ENCODE measurements at regions not wholly inside any gene's neighbourhood (a gene's known extent, or its start where the extent isn't known, plus 50 kb on each side); places are given as distances from the start of the nearest gene placed in this dataset.

GRCh38 chr6:168225471-168225911 lies 94.1 kb downstream of the DACT2 start:
- TF ChIP-seq POLR2A (IDR thresholded peaks at IDR 0.05) (no peak), CTCF (IDR thresholded peaks at IDR 0.05) (no peak)

Data from right lobe of liver (tissue), 4 donors.